ENCODE measurements at regions not wholly inside any gene's neighbourhood (a gene's known extent, or its start where the extent isn't known, plus 50 kb on each side); places are given as distances from the start of the nearest gene placed in this dataset.
"Not testable (repeated sequence)": the region's sequence is repeated elsewhere in the genome, so short reads cannot be mapped to it uniquely, and the experiment has no call there.

- intact Hi-C loops (cut with micrococcal nuclease) = not testable (repeated sequence)
Observed at GRCh38 chr7:6990426-6991152, 164.5 kb upstream of the CCZ1B start.

DNA sequence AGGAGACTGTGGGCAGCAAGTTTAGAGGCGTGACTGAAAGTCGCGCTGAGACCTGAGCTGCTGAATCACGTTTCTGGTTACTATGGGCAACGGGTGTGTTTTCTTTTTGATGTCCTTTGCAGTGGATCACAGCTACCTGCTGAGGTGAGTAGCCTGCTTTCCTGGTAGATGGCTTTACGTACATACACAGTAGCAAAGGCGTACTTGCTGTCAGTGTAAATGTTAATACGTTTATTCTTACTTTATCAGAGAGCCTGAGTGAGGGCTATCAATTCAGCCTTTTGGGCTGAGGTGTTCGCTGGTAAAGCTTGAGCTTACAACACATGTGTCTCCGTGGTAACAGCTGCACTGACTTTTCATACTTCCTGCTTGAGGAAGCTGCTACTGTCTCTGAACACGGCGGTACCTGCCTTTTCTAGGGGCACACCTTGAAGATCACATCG lies 165.1 kb upstream of the CCZ1B start:
- intact Hi-C loops (cut with micrococcal nuclease) = not testable (repeated sequence)

DNA sequence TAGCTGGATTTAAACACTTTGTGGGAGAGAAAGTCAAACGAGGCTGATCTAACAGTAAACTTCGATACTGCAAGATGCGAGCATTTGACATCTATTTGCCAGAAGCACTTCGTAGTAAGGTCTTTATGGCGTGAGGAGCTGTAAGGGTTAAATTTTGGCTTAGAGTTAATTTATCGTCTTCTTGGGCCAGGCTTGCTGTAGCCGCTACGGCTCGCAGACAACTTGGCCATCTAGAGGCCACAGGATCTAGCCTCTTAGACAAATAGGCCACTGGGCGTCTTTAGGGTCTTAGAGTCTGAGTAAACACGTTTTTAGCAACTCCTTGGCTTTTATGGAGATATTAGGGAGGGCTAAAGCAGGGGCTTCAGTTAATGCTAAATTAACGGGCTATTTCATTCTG lies 165.6 kb upstream of the CCZ1B start:
- intact Hi-C loops (cut with micrococcal nuclease) = not testable (repeated sequence)

- intact Hi-C loops (cut with micrococcal nuclease) = not testable (repeated sequence)
Observed at GRCh38 chr7:6992133-6992532, 166.1 kb upstream of the CCZ1B start.

DNA sequence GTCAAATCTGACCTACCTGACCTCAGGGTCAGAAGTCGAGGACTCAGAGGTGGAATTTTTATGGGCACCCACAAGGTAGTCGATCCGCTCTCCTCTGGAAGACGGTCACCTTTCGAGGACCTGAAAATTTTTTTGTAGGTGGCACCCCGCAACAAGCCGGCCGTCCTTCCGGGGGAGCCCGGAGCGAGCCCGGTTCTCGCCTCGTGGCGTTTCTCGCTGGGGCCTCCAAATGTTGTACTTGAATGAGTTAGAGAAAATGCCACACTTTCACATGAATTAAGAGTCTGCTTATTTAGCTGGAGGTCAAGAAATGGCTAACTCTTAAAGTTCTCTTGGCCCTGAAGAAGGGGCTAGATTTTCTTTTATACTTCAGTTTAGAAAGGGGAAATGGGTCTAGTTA lies 169.0 kb upstream of the CCZ1B start:
- intact Hi-C loops (cut with micrococcal nuclease) = not testable (repeated sequence)

- intact Hi-C loops (cut with micrococcal nuclease) = not testable (repeated sequence)
Observed at GRCh38 chr7:6995493-6996289, 169.6 kb upstream of the CCZ1B start.

- intact Hi-C loops (cut with micrococcal nuclease) = not testable (repeated sequence)
Observed at GRCh38 chr7:6999067-6999666, 173.1 kb upstream of the CCZ1B start.

DNA sequence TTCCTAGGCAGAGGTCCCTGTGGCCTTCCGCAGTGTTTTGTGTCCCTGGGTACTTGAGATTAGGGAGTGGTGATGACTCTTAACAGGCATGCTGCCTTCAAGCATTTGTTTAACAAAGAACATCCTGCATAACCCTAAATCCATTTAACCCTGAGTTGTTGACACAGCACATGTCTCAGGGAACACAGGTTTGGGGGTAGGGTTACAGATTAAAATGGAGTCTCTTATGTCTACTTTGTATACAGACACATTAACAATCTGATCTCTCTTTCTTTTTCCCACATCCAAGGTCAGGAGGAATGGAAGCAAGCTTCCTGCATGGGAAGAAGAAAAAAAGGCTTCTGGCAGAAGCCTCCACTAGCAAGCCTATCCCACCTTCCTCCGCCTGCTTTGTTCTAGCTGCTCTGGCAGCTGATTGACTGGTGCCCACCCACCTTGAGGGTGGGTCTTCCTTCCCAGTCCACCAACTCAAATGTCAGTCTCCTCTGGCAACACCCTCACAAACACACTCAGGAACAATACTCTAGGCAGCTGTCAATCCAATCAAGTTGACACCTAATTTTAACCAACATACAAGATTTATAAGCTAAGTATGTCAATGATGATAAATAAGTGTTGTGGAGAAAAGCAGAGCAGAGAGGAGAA lies 176.5 kb upstream of the CCZ1B start:
- intact Hi-C loops (cut with micrococcal nuclease) = no loop called here

GRCh38 chr7:7005303-7005702 lies 177.0 kb upstream of the C1GALT1 start:
- intact Hi-C loops (cut with micrococcal nuclease) = no loop called here

DNA sequence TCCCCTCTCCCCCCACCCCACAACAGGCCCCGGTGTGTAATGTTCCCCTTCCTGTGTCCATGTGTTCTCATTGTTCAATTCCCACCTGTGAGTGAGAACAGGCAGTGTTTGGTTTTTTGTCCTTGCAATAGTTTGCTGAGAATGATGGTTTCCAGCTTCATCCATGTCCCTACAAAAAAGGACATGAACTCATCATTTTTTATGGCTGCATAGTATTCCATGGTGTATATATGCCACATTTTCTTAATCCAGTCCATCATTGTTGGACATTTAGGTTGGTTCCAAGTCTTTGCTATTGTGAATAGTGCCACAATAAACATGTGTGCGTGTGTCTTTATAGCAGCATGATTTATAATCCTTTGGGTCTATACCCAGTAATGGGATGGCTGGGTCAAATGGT lies 176.4 kb upstream of the C1GALT1 start:
- intact Hi-C loops (cut with micrococcal nuclease) = not testable (repeated sequence)

GRCh38 chr7:7011241-7011640 lies 171.1 kb upstream of the C1GALT1 start:
- intact Hi-C loops (cut with micrococcal nuclease) = not testable (repeated sequence)

DNA sequence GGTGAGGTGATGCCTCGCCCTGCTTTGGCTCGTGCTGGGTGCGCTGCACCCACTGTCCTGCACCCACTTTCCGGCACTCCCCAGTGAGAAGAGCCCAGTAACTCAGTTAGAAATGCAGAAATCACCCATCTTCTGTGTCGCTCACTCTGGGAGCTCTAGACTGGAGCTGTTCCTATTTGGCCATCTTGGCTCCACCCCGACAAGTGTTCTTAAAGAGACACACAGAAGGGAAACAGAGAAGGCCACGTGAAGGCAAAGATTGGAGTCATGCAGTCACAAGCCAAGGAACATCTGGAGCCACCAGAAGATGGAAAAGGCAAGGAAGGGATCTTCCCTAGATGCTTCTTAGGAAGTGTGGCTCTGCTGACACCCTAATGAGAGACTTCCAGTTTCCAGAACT lies 170.6 kb upstream of the C1GALT1 start:
- intact Hi-C loops (cut with micrococcal nuclease) = not testable (repeated sequence)

GRCh38 chr7:7014827-7015595 lies 167.3 kb upstream of the C1GALT1 start:
- intact Hi-C loops (cut with micrococcal nuclease) = no loop called here

- intact Hi-C loops (cut with micrococcal nuclease) = no loop called here
Observed at GRCh38 chr7:7017707-7018280, 164.6 kb upstream of the C1GALT1 start.

GRCh38 chr7:7018290-7018689 lies 164.1 kb upstream of the C1GALT1 start:
- intact Hi-C loops (cut with micrococcal nuclease) = no loop called here

DNA sequence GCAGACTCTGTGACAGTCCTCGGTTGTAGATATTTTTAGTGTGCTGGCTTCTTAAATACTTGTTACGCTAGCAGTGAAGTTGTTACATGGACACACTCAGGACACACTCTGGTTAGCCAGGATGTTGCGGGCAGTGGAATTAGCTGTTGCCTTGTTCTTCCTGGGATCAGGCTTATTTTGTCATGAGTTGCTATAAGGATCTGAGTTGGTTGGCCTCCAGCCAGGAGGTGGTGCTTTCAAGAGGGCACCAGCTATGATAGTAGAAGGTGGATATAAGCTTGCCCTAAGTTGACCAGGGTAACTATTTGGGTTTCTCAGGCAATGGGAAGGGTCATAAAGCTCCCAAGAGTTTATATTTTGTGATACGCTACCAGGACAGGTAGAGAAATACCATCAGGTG lies 150.1 kb upstream of the C1GALT1 start:
- intact Hi-C loops (cut with micrococcal nuclease) = no loop called here

GRCh38 chr7:7035851-7036250 lies 146.5 kb upstream of the C1GALT1 start:
- intact Hi-C loops (cut with micrococcal nuclease) = no loop called here

GRCh38 chr7:7042286-7042893 lies 140.0 kb upstream of the C1GALT1 start:
- intact Hi-C loops (cut with micrococcal nuclease) = not testable (repeated sequence)

- intact Hi-C loops (cut with micrococcal nuclease) = no loop called here
Observed at GRCh38 chr7:7044806-7045205, 137.5 kb upstream of the C1GALT1 start.

DNA sequence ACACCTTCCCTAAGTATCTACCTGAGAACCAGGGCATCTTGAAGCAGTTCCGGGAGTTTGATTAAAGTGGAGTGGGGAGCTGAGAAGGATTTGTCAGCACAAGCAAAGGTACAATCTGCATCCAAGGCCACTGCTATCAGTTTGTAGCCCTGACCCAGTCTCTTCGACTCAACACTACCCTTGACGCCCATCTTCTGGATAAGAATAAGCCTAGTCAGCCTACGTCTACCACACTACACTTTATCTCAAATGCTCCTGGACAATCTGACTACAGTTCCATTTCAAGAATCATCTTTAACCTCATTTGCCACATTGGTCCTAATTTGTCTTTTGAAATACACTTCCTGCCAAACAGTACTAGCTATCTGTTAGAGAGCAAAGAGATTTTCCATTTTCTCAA lies 134.1 kb upstream of the C1GALT1 start:
- intact Hi-C loops (cut with micrococcal nuclease) = no loop called here

Measured in T-helper 2 cell treated with Interferon-gamma antibody and Interleukin-4, amounts not matched to agents 100 ng/mL and 5 ng/mL, for 36 hours (primary cell).